SH-SY5Y (cell line): ENCODE measurements at regions not wholly inside any gene's neighbourhood (a gene's known extent, or its start where the extent isn't known, plus 50 kb on each side); places are given as distances from the start of the nearest gene placed in this dataset.
A peak's percentile ranks its signal among the peaks of the same experiment; 100 is the strongest.

ENCODE experiments used
- GATA2 ChIP-seq: IDR thresholded peaks from 2 replicates; pipeline ENCODE4 v1.6.1; 2011; ENCODE audit warnings: mild to moderate bottlenecking, low read depth, low read length
- GATA3 ChIP-seq: IDR thresholded peaks from 2 replicates; pipeline ENCODE4 v1.6.1; 2011; ENCODE audit warnings: low read depth, mild to moderate bottlenecking, low read length, moderate library complexity

DNA sequence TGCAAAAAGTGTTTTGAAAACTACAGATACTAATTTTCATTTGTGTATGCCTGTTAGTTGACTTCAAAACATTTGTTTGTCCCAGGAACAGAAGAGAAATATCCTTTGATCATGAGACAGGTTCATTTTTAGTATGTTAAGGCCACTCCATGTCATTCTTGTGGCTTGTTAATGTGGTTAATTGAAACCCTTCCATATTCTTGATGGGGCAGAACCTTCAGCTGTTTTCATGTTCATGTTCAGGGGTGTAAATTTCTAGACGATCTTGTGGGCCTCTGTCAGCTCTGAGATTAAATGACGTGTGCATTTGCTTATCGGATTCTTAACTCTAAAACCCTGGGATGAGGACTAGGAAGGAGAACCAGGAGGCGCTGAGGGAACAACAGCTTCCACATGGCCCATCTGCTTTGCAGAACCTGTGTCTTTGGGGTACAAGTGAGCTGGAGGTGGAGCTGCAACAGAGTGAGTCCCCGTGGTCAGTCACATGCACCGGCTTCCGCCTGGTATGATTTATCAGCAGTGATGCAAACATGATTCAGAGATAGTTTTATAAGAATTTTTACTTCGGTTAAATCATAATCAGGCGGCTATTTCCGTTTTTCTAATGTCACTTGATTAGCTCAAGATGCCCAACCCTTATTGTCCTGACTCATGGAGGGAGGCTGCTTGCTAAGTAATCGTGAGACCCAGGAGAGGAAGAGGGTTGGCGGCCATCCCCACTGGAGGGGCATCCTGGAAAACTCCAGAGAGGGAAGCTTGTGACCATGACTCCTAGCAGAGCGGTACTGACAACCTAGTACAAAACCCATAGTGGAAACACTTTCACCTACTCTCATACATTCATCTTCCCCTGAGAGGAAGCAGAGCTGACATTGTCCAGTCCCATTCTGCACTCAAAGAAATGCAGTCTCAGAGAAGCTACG, 138.4 kb downstream of the C9orf152 start:
- no peak for TF ChIP-seq GATA2
- TF ChIP-seq GATA3 = no peak

DNA sequence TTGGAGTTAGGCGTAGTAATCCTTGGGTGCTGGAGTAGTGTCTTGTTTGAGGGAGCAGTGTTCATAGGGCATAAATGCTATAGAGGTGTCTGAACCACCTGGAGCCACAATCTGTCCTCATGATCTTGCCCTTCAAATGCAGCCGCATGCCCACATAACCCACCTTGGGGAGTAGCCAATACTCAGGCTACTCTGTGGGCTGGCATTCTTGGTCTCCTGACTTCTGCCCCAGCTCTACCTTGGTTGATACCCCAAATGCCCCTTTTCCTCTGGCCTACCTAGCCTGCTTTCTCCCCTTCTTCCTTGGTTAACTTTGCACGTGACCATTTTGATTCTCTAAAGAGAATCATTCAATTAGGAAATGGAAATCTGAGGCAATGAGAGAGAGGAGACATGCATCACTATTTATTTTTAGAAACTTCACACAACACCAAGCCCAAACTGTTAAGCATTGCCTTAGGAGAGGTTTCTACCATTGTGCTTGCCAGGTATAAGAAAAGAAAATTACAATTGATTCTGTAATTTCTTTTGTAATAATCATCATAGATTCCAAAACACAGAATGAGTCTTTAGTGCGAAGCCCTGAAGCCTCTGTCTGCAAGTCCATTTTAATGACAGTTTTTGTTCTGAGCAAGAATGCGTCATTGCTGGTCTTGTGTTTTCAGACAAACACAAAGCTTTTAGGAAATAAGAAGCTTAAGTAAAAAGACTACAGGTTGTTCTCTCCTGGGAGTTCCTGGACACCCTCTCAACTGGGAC, 135.2 kb downstream of the C9orf152 start:
- TF ChIP-seq GATA3 (no peak), GATA2 (no peak)

- no peak for TF ChIP-seq GATA2
- no peak for TF ChIP-seq GATA3
Measured at GRCh38 chr9:110073356-110073905, 134.5 kb downstream of the C9orf152 start.

DNA sequence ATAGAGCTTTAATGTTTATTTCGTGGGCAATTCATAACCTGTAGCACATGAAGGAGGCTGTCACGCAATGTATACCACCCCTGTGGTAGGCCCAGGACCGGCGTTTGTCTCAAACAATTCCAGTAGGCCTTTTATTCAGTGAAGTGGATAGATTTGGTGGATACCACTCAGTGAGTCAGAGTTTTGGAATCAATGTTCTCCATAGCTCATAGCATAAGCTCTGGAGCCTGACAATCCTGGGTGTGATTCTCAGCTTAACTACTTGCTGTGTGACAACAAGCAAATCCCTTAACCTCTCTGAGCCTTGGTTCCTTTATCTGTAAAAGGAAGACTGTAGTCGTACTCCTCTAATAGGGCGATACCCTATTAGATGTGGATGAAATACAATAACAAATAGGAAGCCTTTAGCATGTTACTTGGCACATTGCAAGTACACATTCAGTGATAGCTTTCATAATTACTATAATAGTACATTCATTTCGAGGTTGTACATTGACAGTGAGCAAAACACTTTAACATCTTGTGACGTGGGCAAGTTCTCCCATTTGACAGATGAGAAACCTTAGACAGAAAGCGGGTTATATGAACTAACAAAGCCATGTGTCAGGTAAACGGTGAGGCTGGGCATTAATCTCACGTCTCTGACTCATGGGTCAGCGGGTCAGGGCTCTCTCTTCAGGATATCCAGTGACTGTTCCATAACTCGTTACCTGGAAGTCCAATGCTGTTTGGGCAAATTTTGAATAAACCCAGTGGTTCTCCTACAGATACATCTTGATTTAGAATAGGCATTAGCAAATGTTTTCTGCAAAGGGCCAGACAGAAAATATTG, 130.8 kb downstream of the C9orf152 start:
- TF ChIP-seq GATA2 = no peak

DNA sequence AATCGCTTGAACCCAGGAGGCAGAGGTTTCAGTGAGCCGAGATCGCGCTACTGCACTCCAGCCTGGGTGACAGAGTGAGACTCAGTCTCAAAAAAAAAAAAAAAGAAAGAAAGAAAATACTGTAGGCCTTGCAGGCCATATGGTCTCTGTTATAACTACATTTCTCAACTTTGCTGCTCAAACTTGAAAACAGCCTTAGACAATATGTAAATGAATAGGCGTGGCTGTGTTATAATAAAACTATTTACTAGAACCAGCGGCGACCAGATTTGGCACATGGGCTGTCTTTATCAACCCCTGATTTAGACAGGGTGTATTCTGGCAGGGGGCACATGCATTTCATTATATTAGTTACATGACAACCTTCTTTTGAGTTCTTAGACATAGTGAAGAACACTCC, 130.0 kb downstream of the C9orf152 start:
- no peak for TF ChIP-seq GATA3

DNA sequence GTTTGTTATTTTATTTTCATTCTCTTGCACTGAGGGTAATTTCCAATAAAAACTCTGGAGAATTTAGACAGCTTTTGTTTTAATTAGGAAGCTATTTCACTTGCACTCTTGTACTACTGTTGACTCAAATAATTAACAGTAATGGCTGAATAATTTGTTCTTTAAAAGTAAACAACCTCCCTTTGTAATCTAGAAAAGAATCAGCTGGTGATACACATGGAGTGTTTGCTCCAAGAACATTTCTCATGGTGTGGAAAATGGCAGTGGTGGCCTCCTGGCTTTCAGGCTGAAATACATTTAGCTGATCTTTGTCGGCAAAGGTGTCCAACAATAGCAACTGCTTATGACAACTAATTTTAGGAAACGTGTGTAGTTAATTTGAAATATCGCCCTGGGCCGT, 129.4 kb downstream of the C9orf152 start:
- no peak for TF ChIP-seq GATA3
- TF ChIP-seq GATA2 = no peak

GRCh38 chr9:110081395-110081794, 126.6 kb downstream of the C9orf152 start:
- no peak for TF ChIP-seq GATA3
- no peak for TF ChIP-seq GATA2

- TF ChIP-seq GATA2 (no peak), GATA3 (no peak)
Measured at GRCh38 chr9:110083866-110084265, 124.1 kb downstream of the C9orf152 start.

DNA sequence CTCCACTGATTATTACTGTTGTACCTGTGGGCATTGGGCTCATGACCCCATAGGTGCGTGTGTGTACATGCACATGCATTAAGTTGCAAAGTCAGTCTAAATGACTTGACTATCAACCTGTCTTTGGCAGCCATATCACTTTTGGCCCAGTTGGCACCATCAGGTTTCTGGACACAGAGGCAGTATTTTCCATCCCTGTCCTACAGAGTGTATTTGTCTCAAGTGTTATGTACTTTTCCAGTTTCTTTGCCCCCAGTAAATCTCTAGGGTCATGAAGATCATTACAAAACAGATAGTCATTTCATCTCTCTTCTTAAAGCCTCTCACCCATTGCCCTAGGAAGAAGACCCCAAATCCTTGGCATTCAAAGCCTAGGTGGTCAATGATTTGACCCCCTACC, 121.4 kb downstream of the C9orf152 start:
- no peak for TF ChIP-seq GATA3

DNA sequence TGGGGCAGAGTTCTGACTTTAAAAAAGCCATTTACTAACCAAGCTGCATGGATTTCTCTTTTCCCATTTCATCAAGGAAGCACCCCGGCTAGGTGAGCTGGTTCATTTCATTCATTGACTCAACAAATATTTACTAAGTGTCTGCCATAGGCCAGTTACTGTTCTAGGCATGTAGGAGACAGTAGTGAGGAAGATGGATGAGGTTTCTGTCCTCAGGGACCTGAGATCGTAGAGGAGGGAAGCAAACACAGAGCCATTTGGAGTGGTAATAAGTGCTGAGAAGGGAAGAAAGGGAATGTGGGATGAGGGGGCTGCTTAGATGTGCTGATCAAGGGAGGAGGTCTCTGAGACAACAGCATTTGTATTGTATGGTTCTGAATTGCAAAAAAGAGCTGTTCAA, 120.4 kb downstream of the C9orf152 start:
- no peak for TF ChIP-seq GATA2
- TF ChIP-seq GATA3 = no peak

DNA sequence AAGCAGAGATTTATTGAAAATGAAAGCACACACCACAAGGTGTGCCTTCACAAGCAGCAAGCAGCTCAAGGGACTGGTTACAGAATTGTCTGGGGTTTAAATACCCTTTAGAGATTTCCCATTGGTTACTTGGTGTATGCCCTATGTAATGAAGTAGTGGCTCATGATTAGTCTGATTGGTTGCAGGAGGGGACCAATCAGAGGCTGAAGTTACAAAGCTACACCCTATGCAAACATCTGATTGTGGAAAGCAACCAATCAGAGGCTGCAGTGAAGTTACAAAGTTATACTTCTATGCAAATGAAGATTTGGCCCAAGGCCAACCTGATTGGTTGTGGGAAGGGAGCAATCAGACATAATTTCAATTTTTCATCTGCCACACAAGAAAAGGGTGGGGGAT, 119.9 kb downstream of the C9orf152 start:
- TF ChIP-seq GATA2 (no peak), GATA3 (no peak)

DNA sequence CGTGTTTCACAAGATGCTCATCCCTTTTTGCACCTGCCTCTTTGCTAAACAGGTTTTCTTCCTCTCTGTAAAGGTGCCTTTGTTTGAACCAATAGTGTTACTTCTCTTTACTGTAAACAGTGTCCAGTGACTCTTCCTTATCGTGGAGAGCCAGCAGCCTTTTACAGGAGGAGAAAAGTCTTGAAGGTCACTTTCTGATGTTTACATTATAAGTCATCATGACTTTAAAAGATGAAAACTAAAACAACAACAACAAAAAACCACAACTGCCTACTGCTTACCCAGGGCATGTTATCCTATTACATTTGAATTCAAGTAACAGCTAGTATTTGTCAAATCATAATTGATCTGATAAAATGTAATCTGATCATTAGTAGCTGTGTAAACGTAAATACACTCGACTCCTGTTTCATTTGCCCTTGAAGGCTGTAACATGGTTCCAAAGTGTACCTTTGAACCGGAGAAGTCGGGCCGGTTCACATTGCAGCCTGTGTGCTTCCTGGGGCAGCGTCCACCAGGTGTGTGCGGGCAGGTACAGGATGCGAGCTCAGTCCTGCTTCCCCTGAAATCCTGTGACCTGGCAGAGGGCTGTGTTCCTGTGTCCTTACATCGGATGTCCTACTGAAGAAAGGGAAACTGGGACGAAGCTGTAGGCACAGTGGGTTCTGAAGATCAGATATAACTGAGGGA, 118.1 kb downstream of the C9orf152 start:
- TF ChIP-seq GATA2 (no peak), GATA3 (no peak)

DNA sequence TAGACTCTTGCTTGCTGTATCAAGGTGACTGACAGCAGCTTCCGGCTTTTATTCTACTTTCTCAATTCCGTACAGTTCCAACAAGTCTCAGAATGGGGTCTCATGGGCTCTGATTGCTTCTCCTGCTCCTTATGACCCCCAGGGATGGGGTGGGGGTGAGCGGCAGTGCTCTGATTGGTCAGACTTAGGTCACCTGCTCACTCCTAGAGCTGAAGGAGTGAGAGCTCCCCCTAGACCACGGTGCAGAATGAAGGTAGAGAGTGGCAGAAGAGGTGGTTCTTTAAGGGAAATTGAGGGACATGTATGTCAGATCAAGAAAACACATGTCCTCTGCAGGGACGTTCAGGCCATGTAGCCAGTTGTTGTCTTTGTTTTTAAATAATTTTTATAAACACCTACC, 115.2 kb downstream of the C9orf152 start:
- no peak for TF ChIP-seq GATA2
- no peak for TF ChIP-seq GATA3

- TF ChIP-seq GATA2 (peak; percentile 71), GATA3 (no peak)
Measured at GRCh38 chr9:110093417-110093816, 114.5 kb downstream of the C9orf152 start.
